ENCODE measurements at regions not wholly inside any gene's neighbourhood (a gene's known extent, or its start where the extent isn't known, plus 50 kb on each side); places are given as distances from the start of the nearest gene placed in this dataset.

GRCh38 chr1:214913966-214914365, 168.6 kb upstream of the KCNK2 start:
- H3K9ac ChIP-seq (ENCODE audit: low read depth, low read length, poor library complexity, severe bottlenecking), result no peak overlapping the region
- H3K4me3 ChIP-seq (ENCODE audit: low read length, poor library complexity, severe bottlenecking), result no peak overlapping the region
- no peaks in the 10 kb centered on the region for H3K4me1 ChIP-seq (ENCODE audit: insufficient read depth, low read length, poor library complexity, severe bottlenecking)
- no peaks in the 10 kb centered on the region for H3K9me3 ChIP-seq (ENCODE audit: insufficient read depth, low read depth, low read length)
- no peak overlapping the region for H2AFZ ChIP-seq (ENCODE audit: low read length)
- TF ChIP-seq CTCF (conservative IDR thresholded peaks at IDR 0.05; ENCODE audit: low read length), result no peak
- no peak for TF ChIP-seq EZH2phosphoT487 (IDR thresholded peaks at IDR 0.05; ENCODE audit: borderline replicate concordance)
- no peaks in the 10 kb centered on the region for H4K20me1 ChIP-seq (ENCODE audit: insufficient read depth, low read length, poor library complexity, severe bottlenecking)
- H3K36me3 ChIP-seq (ENCODE audit: insufficient read depth, low read length), result no peaks in the 10 kb centered on the region
- no peaks in the 10 kb centered on the region for H3F3A ChIP-seq (ENCODE audit: low read depth)
- no peaks in the 10 kb centered on the region for H3K79me2 ChIP-seq (ENCODE audit: insufficient read depth, low read length)
- no peaks in the 10 kb centered on the region for H3K27me3 ChIP-seq (ENCODE audit: insufficient read depth, low read length, poor library complexity, severe bottlenecking)
- no peak overlapping the region for H3K4me2 ChIP-seq (ENCODE audit: low read depth, low read length, poor library complexity, severe bottlenecking)
- no peaks in the 10 kb centered on the region for H3K9me2 ChIP-seq (replicated peaks; ENCODE audit: low read depth, low read length)

GRCh38 chr1:214917081-214917635, 165.4 kb upstream of the KCNK2 start:
- no peaks in the 10 kb centered on the region for H3K4me1 ChIP-seq (ENCODE audit: insufficient read depth, low read length, poor library complexity, severe bottlenecking)
- no peak overlapping the region for H2AFZ ChIP-seq (ENCODE audit: low read length)
- no peaks in the 10 kb centered on the region for H4K20me1 ChIP-seq (ENCODE audit: insufficient read depth, low read length, poor library complexity, severe bottlenecking)

GRCh38 chr1:214918745-214919144, 163.8 kb upstream of the KCNK2 start:
- TF ChIP-seq EZH2phosphoT487 (IDR thresholded peaks at IDR 0.05; ENCODE audit: borderline replicate concordance) (no peak), CTCF (conservative IDR thresholded peaks at IDR 0.05; ENCODE audit: low read length) (no peak)
- Histone ChIP-seq H3K27me3 (ENCODE audit: insufficient read depth, low read length, poor library complexity, severe bottlenecking) (no peaks in the 10 kb centered on the region), H3K4me3 (ENCODE audit: low read length, poor library complexity, severe bottlenecking) (no peak overlapping the region), H3K9me2 (replicated peaks; ENCODE audit: low read depth, low read length) (no peaks in the 10 kb centered on the region), H3K9ac (ENCODE audit: low read depth, low read length, poor library complexity, severe bottlenecking) (no peak overlapping the region), H3K9me3 (ENCODE audit: insufficient read depth, low read depth, low read length) (no peaks in the 10 kb centered on the region), H3K36me3 (ENCODE audit: insufficient read depth, low read length) (no peaks in the 10 kb centered on the region), H2AFZ (ENCODE audit: low read length) (no peak overlapping the region), H3K4me1 (ENCODE audit: insufficient read depth, low read length, poor library complexity, severe bottlenecking) (no peaks in the 10 kb centered on the region), H3K4me2 (ENCODE audit: low read depth, low read length, poor library complexity, severe bottlenecking) (no peak overlapping the region), H4K20me1 (ENCODE audit: insufficient read depth, low read length, poor library complexity, severe bottlenecking) (no peaks in the 10 kb centered on the region), H3K79me2 (ENCODE audit: insufficient read depth, low read length) (no peaks in the 10 kb centered on the region), H3F3A (ENCODE audit: low read depth) (no peaks in the 10 kb centered on the region)

More at GRCh38 chr1:214917081-214917635, 165.4 kb upstream of the KCNK2 start:
- no peak overlapping the region for H3K4me2 ChIP-seq (ENCODE audit: low read depth, low read length, poor library complexity, severe bottlenecking)
- H3K4me3 ChIP-seq (ENCODE audit: low read length, poor library complexity, severe bottlenecking), result no peak overlapping the region
- no peaks in the 10 kb centered on the region for H3K79me2 ChIP-seq (ENCODE audit: insufficient read depth, low read length)
- H3K9me3 ChIP-seq (ENCODE audit: insufficient read depth, low read depth, low read length), result no peaks in the 10 kb centered on the region
- H3K27me3 ChIP-seq (ENCODE audit: insufficient read depth, low read length, poor library complexity, severe bottlenecking), result no peaks in the 10 kb centered on the region
- no peaks in the 10 kb centered on the region for H3K36me3 ChIP-seq (ENCODE audit: insufficient read depth, low read length)
- H3K9me2 ChIP-seq (replicated peaks; ENCODE audit: low read depth, low read length), result no peaks in the 10 kb centered on the region
- no peak overlapping the region for H3K9ac ChIP-seq (ENCODE audit: low read depth, low read length, poor library complexity, severe bottlenecking)
- TF ChIP-seq EZH2phosphoT487 (IDR thresholded peaks at IDR 0.05; ENCODE audit: borderline replicate concordance) (no peak), CTCF (conservative IDR thresholded peaks at IDR 0.05; ENCODE audit: low read length) (no peak)
- no peaks in the 10 kb centered on the region for H3F3A ChIP-seq (ENCODE audit: low read depth)
